ENCODE measurements at regions not wholly inside any gene's neighbourhood (a gene's known extent, or its start where the extent isn't known, plus 50 kb on each side); places are given as distances from the start of the nearest gene placed in this dataset.

- TF ChIP-seq, protein P1, sequence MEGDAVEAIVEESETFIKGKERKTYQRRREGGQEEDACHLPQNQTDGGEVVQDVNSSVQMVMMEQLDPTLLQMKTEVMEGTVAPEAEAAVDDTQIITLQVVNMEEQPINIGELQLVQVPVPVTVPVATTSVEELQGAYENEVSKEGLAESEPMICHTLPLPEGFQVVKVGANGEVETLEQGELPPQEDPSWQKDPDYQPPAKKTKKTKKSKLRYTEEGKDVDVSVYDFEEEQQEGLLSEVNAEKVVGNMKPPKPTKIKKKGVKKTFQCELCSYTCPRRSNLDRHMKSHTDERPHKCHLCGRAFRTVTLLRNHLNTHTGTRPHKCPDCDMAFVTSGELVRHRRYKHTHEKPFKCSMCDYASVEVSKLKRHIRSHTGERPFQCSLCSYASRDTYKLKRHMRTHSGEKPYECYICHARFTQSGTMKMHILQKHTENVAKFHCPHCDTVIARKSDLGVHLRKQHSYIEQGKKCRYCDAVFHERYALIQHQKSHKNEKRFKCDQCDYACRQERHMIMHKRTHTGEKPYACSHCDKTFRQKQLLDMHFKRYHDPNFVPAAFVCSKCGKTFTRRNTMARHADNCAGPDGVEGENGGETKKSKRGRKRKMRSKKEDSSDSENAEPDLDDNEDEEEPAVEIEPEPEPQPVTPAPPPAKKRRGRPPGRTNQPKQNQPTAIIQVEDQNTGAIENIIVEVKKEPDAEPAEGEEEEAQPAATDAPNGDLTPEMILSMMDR (IDR thresholded peaks at IDR 0.05): no peak
- no peak for TF ChIP-seq POLR2A (IDR thresholded peaks at IDR 0.05)
Measured at GRCh38 chr10:131675104-131675503, 225.7 kb upstream of the PPP2R2D start.
